ENCODE measurements at regions not wholly inside any gene's neighbourhood (a gene's known extent, or its start where the extent isn't known, plus 50 kb on each side); places are given as distances from the start of the nearest gene placed in this dataset.

DNA sequence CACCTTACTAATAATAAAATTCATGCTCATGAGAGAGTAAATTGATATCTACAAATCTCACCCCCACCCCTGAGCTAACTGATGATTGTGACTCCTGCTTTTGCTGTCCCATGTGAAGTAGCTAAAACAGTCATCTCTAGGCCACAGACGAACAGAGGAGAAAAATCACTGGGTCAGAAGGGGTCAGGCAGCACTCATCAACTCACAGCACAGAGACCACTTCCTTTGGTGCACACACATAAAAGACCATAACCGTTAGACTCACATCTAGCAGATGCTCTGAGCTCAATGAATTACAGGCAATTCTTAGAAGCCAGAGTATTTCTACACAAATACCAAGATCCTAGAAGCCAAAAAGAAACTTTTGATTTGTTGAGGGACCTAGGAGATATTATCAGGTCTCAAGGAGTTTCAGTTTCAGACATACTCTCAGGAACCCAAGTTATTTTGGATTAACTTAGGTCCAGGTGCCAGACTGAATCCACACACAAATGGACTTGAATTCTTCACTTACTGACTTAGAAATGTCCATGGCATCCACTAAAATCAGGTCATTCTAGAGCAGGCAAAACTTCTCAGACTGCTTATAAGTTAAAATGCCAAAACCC lies 65.0 kb upstream of the TES start:
- DNase-seq (ENCODE audit: low read depth in 4 of 4, low spot score in 3 of 4), result no peak

DNA sequence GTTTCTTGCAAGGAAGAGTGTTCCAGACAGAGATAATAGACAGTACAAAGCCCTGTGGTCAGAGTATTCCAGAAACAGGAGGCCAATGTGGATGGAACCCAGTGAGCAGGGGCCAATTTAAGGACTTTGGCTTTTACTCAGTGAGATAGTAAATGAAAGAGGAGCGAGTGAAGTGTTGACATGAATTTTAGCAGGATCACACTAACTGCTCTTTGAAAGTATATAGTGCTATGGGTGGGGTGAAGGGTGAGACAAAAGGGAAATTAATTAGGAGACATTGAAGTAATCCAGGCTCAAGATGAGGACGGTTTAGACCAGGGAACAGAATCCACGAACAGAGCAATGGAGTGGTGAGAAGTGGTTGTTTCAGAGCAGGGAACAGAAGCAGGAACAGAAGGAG lies 62.2 kb upstream of the TES start:
- DNase-seq (ENCODE audit: low read depth in 4 of 4, low spot score in 3 of 4), result no peak

DNA sequence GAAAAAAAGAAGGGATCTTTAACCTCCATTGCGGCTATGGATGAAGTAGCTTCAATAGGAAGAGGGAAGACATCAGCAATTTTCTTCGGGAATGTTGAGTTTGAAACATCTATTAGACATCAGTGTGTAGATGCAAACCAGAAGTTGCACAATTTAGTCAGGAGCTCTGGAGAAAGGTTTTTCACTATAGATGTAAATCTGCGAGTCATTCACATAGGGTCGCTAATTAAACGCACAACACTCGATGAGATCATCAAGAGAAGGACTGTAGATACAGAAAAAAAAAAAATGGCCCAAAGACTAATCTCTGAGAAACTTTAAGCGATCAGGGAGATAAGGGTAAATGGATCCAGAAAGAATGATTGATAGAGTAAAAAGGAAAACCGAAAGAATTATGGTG lies 61.7 kb upstream of the TES start:
- DNase-seq (ENCODE audit: low read depth in 4 of 4, low spot score in 3 of 4), result no peak

DNA sequence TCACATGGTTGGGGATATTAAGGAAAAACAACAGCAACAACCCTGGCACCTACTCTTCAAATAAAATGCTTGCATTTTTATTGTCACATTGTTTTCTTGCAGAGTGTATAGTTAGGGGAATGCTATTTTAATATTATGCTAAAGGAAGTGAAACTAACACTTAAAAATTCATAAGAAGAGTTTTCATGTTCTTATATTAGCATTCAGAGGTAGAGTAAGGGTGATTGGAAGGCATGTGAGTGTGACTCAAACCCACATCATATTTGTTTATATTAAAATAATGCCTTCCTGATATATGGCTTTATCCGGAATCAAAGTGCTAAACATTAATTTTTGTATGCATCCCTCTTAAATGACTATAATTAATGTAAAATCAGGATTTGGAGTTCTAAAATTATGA lies 59.8 kb upstream of the TES start:
- DNase-seq (ENCODE audit: low read depth in 4 of 4, low spot score in 3 of 4), result no peak

DNA sequence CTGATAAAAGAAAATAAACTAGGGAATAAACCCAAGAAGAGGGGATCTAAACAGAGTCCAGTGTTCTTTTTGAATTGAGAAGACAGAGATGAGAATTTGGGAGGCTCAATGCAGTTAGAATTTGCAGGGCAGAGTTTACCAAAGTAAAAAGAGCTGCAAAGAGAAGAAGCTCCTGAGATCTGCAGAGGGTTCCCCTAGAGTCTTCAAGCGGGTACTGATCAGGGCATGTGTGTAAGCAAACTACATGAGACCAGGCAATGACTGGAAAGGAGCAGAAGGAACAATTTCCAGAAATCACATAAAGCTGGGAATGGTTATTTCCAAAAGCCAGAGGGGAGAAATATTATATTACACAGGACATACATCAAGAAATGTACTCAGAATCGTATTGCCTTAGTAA lies 58.1 kb upstream of the TES start:
- DNase-seq (ENCODE audit: low read depth in 4 of 4, low spot score in 3 of 4), result no peak

DNA sequence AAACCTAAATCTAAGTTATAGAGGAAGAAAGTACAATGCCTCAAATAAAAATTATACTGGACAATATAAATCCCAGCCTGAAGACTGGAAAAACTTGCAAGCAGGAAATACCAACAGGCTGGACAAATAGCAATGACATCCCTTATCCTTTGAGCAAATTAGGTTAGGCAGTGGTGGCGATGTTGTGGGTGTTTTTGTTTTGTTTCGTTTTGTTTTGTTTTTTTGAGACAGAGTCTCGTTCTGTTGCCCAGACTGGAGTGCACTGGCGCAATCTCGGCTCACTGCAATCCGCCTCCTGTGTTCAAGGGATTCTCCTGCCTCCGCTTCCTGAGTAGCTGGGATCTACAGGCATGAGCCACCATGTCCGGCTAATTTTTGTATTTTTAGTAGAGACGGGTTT lies 57.3 kb upstream of the TES start:
- no peak for DNase-seq (ENCODE audit: low read depth in 4 of 4, low spot score in 3 of 4)

DNA sequence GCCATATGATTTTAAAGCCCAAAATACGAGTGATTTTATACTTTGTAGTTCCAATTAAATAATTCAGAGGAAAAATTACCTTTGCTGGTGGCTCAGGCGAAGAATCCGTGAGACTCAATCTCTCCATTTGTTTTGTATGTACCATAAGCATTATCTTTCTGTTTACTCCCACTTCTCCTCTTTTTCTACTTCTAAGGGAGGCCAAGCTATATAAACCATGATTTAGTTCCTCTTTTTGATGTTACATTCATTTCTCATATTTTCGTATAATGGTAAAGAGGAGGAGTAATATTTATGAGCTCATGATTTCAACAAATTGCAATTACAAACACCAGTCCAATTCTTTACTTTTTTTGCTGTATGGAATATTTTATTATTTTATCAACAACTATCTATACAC lies 50.6 kb upstream of the TES start:
- DNase-seq (ENCODE audit: low read depth in 4 of 4, low spot score in 3 of 4), result no peak
